ENCODE measurements at regions not wholly inside any gene's neighbourhood (a gene's known extent, or its start where the extent isn't known, plus 50 kb on each side); places are given as distances from the start of the nearest gene placed in this dataset.

GRCh38 chr20:56968376-56969048 lies 297.9 kb downstream of the BMP7 start:
- no peaks in the 10 kb centered on the region for H3K9me3 ChIP-seq (ENCODE audit: low read depth, low read length, poor library complexity, severe bottlenecking)
- H3K27me3 ChIP-seq (replicated peaks; ENCODE audit: insufficient read depth, low read depth, low read length, poor library complexity), result peaks cover 29% of the 10 kb centered on the region
- BruUV-seq (replicated peaks), result no TSS peak
- ChIA-PET POLR2A (ENCODE audit: low non-redundant PET) (no interaction called here), CTCF (interaction anchor here (0.6 kb wide), 1 partner anchor 419 kb away, joined by 3 read pairs; no protein-coding TSS in a partner anchor)
- DNase-seq (ENCODE audit: low spot score), result no peak
- H3K27ac ChIP-seq (ENCODE audit: low read depth, low read length, poor library complexity, severe bottlenecking), result no peak overlapping the region
- intact Hi-C loops (cut with micrococcal nuclease; ENCODE audit: unreplicated experiment), result no loop called here
- TF ChIP-seq EZH2 (IDR thresholded peaks at IDR 0.05; ENCODE audit: borderline replicate concordance, low read depth, low read length, poor library complexity, severe bottlenecking), result no peak
- TF ChIP-seq, protein P1, sequence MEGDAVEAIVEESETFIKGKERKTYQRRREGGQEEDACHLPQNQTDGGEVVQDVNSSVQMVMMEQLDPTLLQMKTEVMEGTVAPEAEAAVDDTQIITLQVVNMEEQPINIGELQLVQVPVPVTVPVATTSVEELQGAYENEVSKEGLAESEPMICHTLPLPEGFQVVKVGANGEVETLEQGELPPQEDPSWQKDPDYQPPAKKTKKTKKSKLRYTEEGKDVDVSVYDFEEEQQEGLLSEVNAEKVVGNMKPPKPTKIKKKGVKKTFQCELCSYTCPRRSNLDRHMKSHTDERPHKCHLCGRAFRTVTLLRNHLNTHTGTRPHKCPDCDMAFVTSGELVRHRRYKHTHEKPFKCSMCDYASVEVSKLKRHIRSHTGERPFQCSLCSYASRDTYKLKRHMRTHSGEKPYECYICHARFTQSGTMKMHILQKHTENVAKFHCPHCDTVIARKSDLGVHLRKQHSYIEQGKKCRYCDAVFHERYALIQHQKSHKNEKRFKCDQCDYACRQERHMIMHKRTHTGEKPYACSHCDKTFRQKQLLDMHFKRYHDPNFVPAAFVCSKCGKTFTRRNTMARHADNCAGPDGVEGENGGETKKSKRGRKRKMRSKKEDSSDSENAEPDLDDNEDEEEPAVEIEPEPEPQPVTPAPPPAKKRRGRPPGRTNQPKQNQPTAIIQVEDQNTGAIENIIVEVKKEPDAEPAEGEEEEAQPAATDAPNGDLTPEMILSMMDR (conservative IDR thresholded peaks at IDR 0.05; ENCODE audit: low read depth, low read length), result no peak
- no peaks in the 10 kb centered on the region for H3K36me3 ChIP-seq (ENCODE audit: insufficient read depth, low read length, poor library complexity, severe bottlenecking)
- H3K4me3 ChIP-seq (ENCODE audit: low read depth, low read length, poor library complexity, severe bottlenecking), result no peak overlapping the region
- no peaks in the 10 kb centered on the region for H3K4me1 ChIP-seq (ENCODE audit: insufficient read depth, low read length, poor library complexity, severe bottlenecking)

- ChIA-PET POLR2A (ENCODE audit: low non-redundant PET) (no interaction called here), CTCF (interaction anchor here (0.9 to 1.0 kb wide), 2 partner anchors 131 to 345 kb away, joined by 3 read pairs; no protein-coding TSS in a partner anchor)
- no TSS peak for BruUV-seq (replicated peaks)
- Histone ChIP-seq H3K9me3 (ENCODE audit: low read depth, low read length, poor library complexity, severe bottlenecking) (no peaks in the 10 kb centered on the region), H3K4me1 (ENCODE audit: insufficient read depth, low read length, poor library complexity, severe bottlenecking) (no peaks in the 10 kb centered on the region), H3K27me3 (replicated peaks; ENCODE audit: insufficient read depth, low read depth, low read length, poor library complexity) (peaks cover 79% of the 10 kb centered on the region), H3K36me3 (ENCODE audit: insufficient read depth, low read length, poor library complexity, severe bottlenecking) (no peaks in the 10 kb centered on the region), H3K4me3 (ENCODE audit: low read depth, low read length, poor library complexity, severe bottlenecking) (no peak overlapping the region), H3K27ac (ENCODE audit: low read depth, low read length, poor library complexity, severe bottlenecking) (no peak overlapping the region)
- intact Hi-C loops (cut with micrococcal nuclease; ENCODE audit: unreplicated experiment), result loop anchor here (2.0 to 10.0 kb wide), 2 partner anchors 340 to 424 kb away; no protein-coding TSS in a partner anchor
- DNase-seq (ENCODE audit: low spot score), result peak; percentile 61
- peak; percentile 53 for TF ChIP-seq EZH2 (IDR thresholded peaks at IDR 0.05; ENCODE audit: borderline replicate concordance, low read depth, low read length, poor library complexity, severe bottlenecking)
- TF ChIP-seq, protein P1 (conservative IDR thresholded peaks at IDR 0.05; ENCODE audit: low read depth, low read length), result peak; percentile 76
Observed at GRCh38 chr20:56974499-56975250, 291.8 kb downstream of the BMP7 start.

- no TSS peak for BruUV-seq (replicated peaks)
- Histone ChIP-seq H3K36me3 (ENCODE audit: insufficient read depth, low read length, poor library complexity, severe bottlenecking) (no peaks in the 10 kb centered on the region), H3K4me3 (ENCODE audit: low read depth, low read length, poor library complexity, severe bottlenecking) (no peak overlapping the region), H3K27ac (ENCODE audit: low read depth, low read length, poor library complexity, severe bottlenecking) (no peak overlapping the region), H3K9me3 (ENCODE audit: low read depth, low read length, poor library complexity, severe bottlenecking) (no peaks in the 10 kb centered on the region), H3K4me1 (ENCODE audit: insufficient read depth, low read length, poor library complexity, severe bottlenecking) (no peaks in the 10 kb centered on the region), H3K27me3 (replicated peaks; ENCODE audit: insufficient read depth, low read depth, low read length, poor library complexity) (peaks cover 76% of the 10 kb centered on the region)
- intact Hi-C loops (cut with micrococcal nuclease; ENCODE audit: unreplicated experiment), result loop anchor here (2.0 to 10.0 kb wide), 2 partner anchors 341 to 425 kb away; no protein-coding TSS in a partner anchor
- ChIA-PET POLR2A (ENCODE audit: low non-redundant PET) (no interaction called here), CTCF (interaction anchor here (0.6 kb wide), 1 partner anchor 814 kb away, joined by 3 read pairs; no protein-coding TSS in a partner anchor)
- TF ChIP-seq EZH2 (IDR thresholded peaks at IDR 0.05; ENCODE audit: borderline replicate concordance, low read depth, low read length, poor library complexity, severe bottlenecking), result no peak
- DNase-seq (ENCODE audit: low spot score), result no peak
Observed at GRCh38 chr20:56975838-56976237, 290.6 kb downstream of the BMP7 start.
